MM.1S (cell line): ENCODE measurements at regions not wholly inside any gene's neighbourhood (a gene's known extent, or its start where the extent isn't known, plus 50 kb on each side); places are given as distances from the start of the nearest gene placed in this dataset.
"Not testable (repeated sequence)": the region's sequence is repeated elsewhere in the genome, so short reads cannot be mapped to it uniquely, and the experiment has no call there.

Source experiments
- DNase-seq: peaks from one replicate; pipeline ENCODE4 v3.0.0-alpha.2; 2015
- H2AFZ ChIP-seq: fragments of 300-600 bp; sonication (generic); 2 replicates; pipeline ENCODE4 v1.6.0; 2016; ENCODE audit warnings: antibody characterized with exemption, low read length
- H3F3A ChIP-seq: fragments of 300-600 bp; sonication (generic); 2 replicates; pipeline ENCODE4 v1.6.1; 2016; ENCODE audit warnings: mild to moderate bottlenecking, antibody characterized with exemption, low read length, moderate library complexity, mixed read lengths; ENCODE audit not compliant: insufficient read depth
- H3K27ac ChIP-seq: fragments of 300-600 bp; sonication (generic); 2 replicates; pipeline ENCODE4 v1.5.1; 2016; ENCODE audit warnings: mild to moderate bottlenecking, low read length
- H3K27me3 ChIP-seq: fragments of 300-600 bp; sonication (generic); replicated peaks from 2 replicates; pipeline ENCODE4 v1.6.0; 2016; ENCODE audit warnings: low read length; ENCODE audit not compliant: insufficient read depth
- H3K36me3 ChIP-seq: fragments of 300-600 bp; sonication (generic); replicated peaks from 2 replicates; pipeline ENCODE4 v1.6.1; 2016; ENCODE audit warnings: mild to moderate bottlenecking, low read length, mixed read lengths; ENCODE audit not compliant: insufficient read depth
- H3K4me1 ChIP-seq: fragments of 300-600 bp; sonication (generic); 2 replicates; pipeline ENCODE4 v1.6.1; 2016; ENCODE audit warnings: low read length, mixed read lengths
- H3K4me2 ChIP-seq: fragments of 300-600 bp; sonication (generic); 2 replicates; pipeline ENCODE4 v1.6.0; 2016; ENCODE audit warnings: low read depth, low read length
- H3K4me3 ChIP-seq: fragments of 300-600 bp; sonication (generic); 2 replicates; pipeline ENCODE4 v1.5.1; 2016; ENCODE audit warnings: low read length, mixed read lengths
- H3K79me2 ChIP-seq: fragments of 300-600 bp; sonication (generic); 2 replicates; pipeline ENCODE4 v1.6.1; 2016; ENCODE audit warnings: mixed run types, low read length, mixed read lengths
- H3K9ac ChIP-seq: fragments of 300-600 bp; sonication (generic); 2 replicates; pipeline ENCODE4 v1.6.1; 2016; ENCODE audit warnings: low read length, mixed read lengths
- H3K9me2 ChIP-seq: fragments of 300-600 bp; sonication (generic); replicated peaks from 2 replicates; pipeline ENCODE4 v1.6.1; 2016; ENCODE audit warnings: mild to moderate bottlenecking, low read length, mixed read lengths; ENCODE audit not compliant: insufficient read depth
- H3K9me3 ChIP-seq: fragments of 300-600 bp; sonication (generic); replicated peaks from 2 replicates; pipeline ENCODE4 v1.6.1; 2016; ENCODE audit warnings: mild to moderate bottlenecking, low read length, mixed read lengths; ENCODE audit not compliant: insufficient read depth
- H4K20me1 ChIP-seq: fragments of 300-600 bp; sonication (generic); 2 replicates; pipeline ENCODE4 v1.6.1; 2016; ENCODE audit warnings: mild to moderate bottlenecking, low read length, moderate library complexity, mixed read lengths; ENCODE audit not compliant: insufficient read depth
- CTCF ChIP-seq: fragments of 300-600 bp; sonication (generic); IDR thresholded peaks from 2 replicates; pipeline ENCODE4 v1.5.1; 2016; ENCODE audit warnings: antibody characterized with exemption, low read length, mixed read lengths
- EZH2 ChIP-seq: fragments of 300-600 bp; sonication (generic); optimal IDR thresholded peaks from 2 replicates; pipeline ENCODE3; 2017; ENCODE audit warnings: low read depth, mild to moderate bottlenecking, antibody characterized with exemption, low read length, mixed read lengths
- EZH2phosphoT487 ChIP-seq: fragments of 300-600 bp; sonication (generic); IDR thresholded peaks from 2 replicates; pipeline ENCODE4 v1.6.1; 2018; ENCODE audit warnings: antibody characterized with exemption, low read length

DNA sequence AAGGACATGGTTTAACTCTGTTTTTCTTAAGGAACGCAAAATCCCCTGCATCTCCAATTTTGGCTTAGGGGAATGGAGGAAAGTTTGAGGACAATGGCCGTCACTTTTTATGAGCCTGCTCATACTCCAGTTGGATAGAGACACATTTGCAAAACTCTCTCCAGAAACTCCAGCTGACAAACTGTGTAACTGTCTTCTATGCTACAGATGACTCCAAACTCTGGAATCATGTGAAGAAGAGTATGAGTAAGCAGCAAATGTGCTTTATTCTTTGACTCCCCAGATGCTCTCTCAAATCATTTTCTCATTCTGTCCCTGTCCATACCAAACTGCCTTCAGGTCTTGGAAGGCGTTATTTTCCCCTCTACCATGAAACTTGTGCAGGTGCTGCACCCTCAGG, 226.5 kb upstream of the GPR149 start:
- H3K27ac ChIP-seq = no peak overlapping the region
- H3K27me3 ChIP-seq = no peaks in the 10 kb centered on the region
- no peaks in the 10 kb centered on the region for H3K79me2 ChIP-seq
- TF ChIP-seq EZH2phosphoT487 = no peak
- TF ChIP-seq CTCF = no peak
- TF ChIP-seq EZH2 = no peak
- H3K9me3 ChIP-seq = no peaks in the 10 kb centered on the region
- no peak overlapping the region for H2AFZ ChIP-seq
- no peaks in the 10 kb centered on the region for H4K20me1 ChIP-seq
- no peaks in the 10 kb centered on the region for H3K4me1 ChIP-seq
- no peak for DNase-seq
- H3K4me2 ChIP-seq = no peak overlapping the region
- no peaks in the 10 kb centered on the region for H3K36me3 ChIP-seq
- no peaks in the 10 kb centered on the region for H3K9me2 ChIP-seq
- no peak overlapping the region for H3K4me3 ChIP-seq
- H3F3A ChIP-seq = no peaks in the 10 kb centered on the region
- no peak overlapping the region for H3K9ac ChIP-seq

DNA sequence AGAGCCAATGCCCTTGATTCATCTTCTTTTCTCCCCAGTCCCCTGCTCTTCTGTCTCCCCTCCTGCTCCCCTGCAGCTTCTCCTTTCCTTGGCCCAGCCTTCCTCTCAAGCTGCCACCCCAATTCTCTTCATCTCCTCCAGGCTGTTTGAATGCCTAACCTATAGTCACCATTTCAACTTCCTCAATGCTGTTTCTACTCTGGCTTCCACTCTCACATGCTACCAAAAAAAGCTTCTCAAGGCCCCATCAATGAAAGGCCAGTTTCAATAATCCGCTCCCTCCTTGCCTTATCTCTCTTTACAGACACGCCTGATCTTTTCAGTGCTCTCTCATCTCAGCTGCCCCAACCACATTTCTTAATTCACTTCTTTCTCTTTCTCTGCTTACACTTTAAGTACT, 212.2 kb upstream of the GPR149 start:
- no peaks in the 10 kb centered on the region for H3K79me2 ChIP-seq
- no peaks in the 10 kb centered on the region for H3K9me3 ChIP-seq
- H3K4me2 ChIP-seq = no peak overlapping the region
- no peak overlapping the region for H3K9ac ChIP-seq
- no peaks in the 10 kb centered on the region for H3K9me2 ChIP-seq
- no peaks in the 10 kb centered on the region for H4K20me1 ChIP-seq
- no peaks in the 10 kb centered on the region for H3K36me3 ChIP-seq
- no peaks in the 10 kb centered on the region for H3K4me1 ChIP-seq
- no peak overlapping the region for H3K4me3 ChIP-seq
- H3K27me3 ChIP-seq = no peaks in the 10 kb centered on the region
- no peaks in the 10 kb centered on the region for H3F3A ChIP-seq
- TF ChIP-seq CTCF (no peak), EZH2phosphoT487 (no peak), EZH2 (no peak)
- no peak overlapping the region for H2AFZ ChIP-seq
- no peak for DNase-seq
- no peak overlapping the region for H3K27ac ChIP-seq

GRCh38 chr3:154625756-154626155, 195.8 kb upstream of the GPR149 start:
- Histone ChIP-seq H3K4me2 (no peak overlapping the region), H3K4me3 (no peak overlapping the region), H4K20me1 (no peaks in the 10 kb centered on the region), H3K36me3 (no peaks in the 10 kb centered on the region), H3K27me3 (no peaks in the 10 kb centered on the region), H2AFZ (no peak overlapping the region), H3F3A (no peaks in the 10 kb centered on the region), H3K4me1 (no peaks in the 10 kb centered on the region), H3K27ac (no peak overlapping the region), H3K9ac (no peak overlapping the region), H3K9me3 (no peaks in the 10 kb centered on the region), H3K9me2 (no peaks in the 10 kb centered on the region), H3K79me2 (no peaks in the 10 kb centered on the region)
- DNase-seq = no peak
- TF ChIP-seq CTCF = no peak
- no peak for TF ChIP-seq EZH2phosphoT487
- TF ChIP-seq EZH2 = no peak

DNA sequence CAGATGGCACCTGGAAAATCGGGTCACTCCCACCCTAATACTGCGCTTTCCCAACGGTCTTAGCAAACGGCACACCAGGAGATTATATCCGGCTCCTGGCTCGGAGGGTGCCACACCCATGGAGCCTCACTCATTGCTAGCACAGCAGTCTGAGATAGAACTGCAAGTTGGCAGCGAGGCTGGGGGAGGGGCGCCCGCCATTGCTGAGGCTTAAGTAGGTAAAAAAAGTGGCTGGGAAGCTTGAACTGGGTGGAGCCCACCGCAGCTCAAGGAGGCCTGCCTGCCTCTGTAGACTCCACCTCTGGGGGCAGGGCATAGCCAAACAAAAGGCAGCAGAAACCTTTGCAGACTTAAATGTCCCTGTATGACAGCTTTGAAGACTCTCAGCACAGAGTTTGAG, 189.6 kb upstream of the GPR149 start:
- not testable (repeated sequence) for H3K4me1 ChIP-seq, H2AFZ ChIP-seq, H3K4me3 ChIP-seq, H3K79me2 ChIP-seq, H3K27me3 ChIP-seq, H3K27ac ChIP-seq, H3K4me2 ChIP-seq, H3K9me2 ChIP-seq, H3F3A ChIP-seq, H3K9me3 ChIP-seq, H3K36me3 ChIP-seq, H4K20me1 ChIP-seq, H3K9ac ChIP-seq, DNase-seq
